ENCODE measurements at regions not wholly inside any gene's neighbourhood (a gene's known extent, or its start where the extent isn't known, plus 50 kb on each side); places are given as distances from the start of the nearest gene placed in this dataset.

GRCh38 chr1:194159941-194160340 lies 973.5 kb upstream of the B3GALT2 start:
- Mint-ChIP-seq H3K4me1 (peaks cover 0 to 10% (median 3%) of the 10 kb centered on the region in 4 donors), H3K27me3 (no peaks in the 10 kb centered on the region), H3K36me3 (peaks cover 0 to 8% (median 8%) of the 10 kb centered on the region in 3 donors), H3K27ac (no peak overlapping the region), H3K4me3 (no peak overlapping the region), H3K9me3 (peaks cover 0 to 11% (median 3%) of the 10 kb centered on the region in 9 donors)
- DNase-seq (no peak), ATAC-seq (no peak)
- POLR2A ChIA-PET: interaction anchor here (0.7 kb wide), 1 partner anchor 752 kb away, joined by 3 read pairs; no protein-coding TSS in a partner anchor

DNA sequence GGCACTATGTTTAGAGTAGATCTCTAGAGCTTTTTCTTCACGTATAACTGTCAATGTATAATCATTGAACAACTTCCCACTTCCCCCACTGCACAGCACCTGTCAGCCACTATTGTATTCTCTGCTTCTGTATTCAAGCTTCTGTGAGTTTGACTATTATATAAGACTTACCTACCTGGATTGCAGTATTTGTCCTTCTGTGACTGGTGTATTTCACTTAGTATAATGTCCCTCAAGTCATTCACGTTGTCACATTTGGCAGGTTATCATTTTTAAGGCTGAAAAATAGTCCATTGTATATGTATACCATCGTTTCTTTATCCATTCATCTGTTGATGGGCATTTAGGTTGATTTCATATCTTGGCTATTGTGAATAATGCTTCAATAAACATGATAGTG lies 969.5 kb upstream of the B3GALT2 start:
- POLR2A ChIA-PET: no interaction called here
- H3K4me1 Mint-ChIP-seq: peaks cover 2 to 10% (median 6%) of the 10 kb centered on the region in 4 donors
- ATAC-seq: no peak

GRCh38 chr1:194151056-194151455 lies 964.6 kb upstream of the B3GALT2 start:
- DNase-seq: peak in 1 of 10 donors; percentile 4
- POLR2A ChIA-PET: no interaction called here
- Mint-ChIP-seq H3K36me3 (no peaks in the 10 kb centered on the region), H3K4me3 (peak overlapping the region; percentile 35 to 81 (median 66)), H3K27me3 (no peaks in the 10 kb centered on the region), H3K9me3 (no peaks in the 10 kb centered on the region), H3K4me1 (peaks cover 2 to 12% (median 8%) of the 10 kb centered on the region in 4 donors), H3K27ac (peak overlapping the region in 5 of 10 donors; percentile 31 to 83 (median 44))
- ATAC-seq: no peak

More for the DNA sequence above, 969.5 kb upstream of the B3GALT2 start:
- DNase-seq: no peak
- H3K27ac Mint-ChIP-seq: no peak overlapping the region
- H3K36me3 Mint-ChIP-seq: peaks cover 0 to 8% (median 8%) of the 10 kb centered on the region in 3 donors
- H3K9me3 Mint-ChIP-seq: peaks cover 0 to 11% (median 3%) of the 10 kb centered on the region in 9 donors
- H3K4me3 Mint-ChIP-seq: no peak overlapping the region
- H3K27me3 Mint-ChIP-seq: no peaks in the 10 kb centered on the region

DNA sequence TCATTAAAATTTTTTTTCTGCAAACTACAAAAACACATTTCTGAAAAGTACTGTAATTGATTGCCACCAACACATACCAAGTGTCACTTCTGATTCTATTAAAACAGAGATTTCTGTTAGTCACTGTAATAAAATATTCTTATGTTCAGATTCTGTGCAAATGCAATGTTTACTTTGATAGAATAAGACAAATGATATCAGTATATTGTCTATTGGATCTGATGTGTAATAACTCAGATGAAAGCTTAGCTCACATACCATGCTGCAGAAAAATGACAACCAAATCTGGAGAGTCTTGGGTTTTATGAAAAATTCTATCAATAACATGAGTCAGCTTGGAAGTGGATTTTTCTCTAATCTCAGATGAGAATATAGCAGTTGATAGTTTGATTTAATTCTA lies 963.8 kb upstream of the B3GALT2 start:
- POLR2A ChIA-PET: no interaction called here
- no peaks in the 10 kb centered on the region for H3K27me3 Mint-ChIP-seq
- no peak overlapping the region for H3K27ac Mint-ChIP-seq
- H3K4me1 Mint-ChIP-seq: peaks cover 2 to 12% (median 8%) of the 10 kb centered on the region in 4 donors
- H3K4me3 Mint-ChIP-seq: peak overlapping the region in 1 of 10 donors; percentile 24
- no peaks in the 10 kb centered on the region for H3K36me3 Mint-ChIP-seq
- ATAC-seq: no peak
- no peaks in the 10 kb centered on the region for H3K9me3 Mint-ChIP-seq
- DNase-seq: no peak

DNA sequence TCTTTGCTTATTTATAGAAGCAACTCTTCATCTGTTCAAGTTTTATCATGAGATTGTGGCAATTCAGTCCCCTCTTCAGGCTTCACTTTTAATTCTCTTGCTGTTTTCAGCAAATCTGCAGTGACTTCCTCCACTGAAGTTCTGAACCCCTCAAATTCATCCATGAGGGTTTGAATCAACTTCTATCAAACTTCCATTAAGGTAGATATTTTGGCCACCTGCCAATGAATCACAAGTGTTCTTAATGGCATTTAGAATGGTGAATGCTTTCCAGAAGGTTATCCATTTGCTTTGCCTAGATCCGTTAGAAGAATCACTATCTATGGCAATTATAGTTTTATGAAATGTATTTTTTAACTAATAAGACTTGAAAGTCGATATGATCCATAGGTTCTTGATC lies 946.7 kb upstream of the B3GALT2 start:
- DNase-seq (no peak), ATAC-seq (no peak)
- Mint-ChIP-seq H3K27me3 (no peaks in the 10 kb centered on the region), H3K4me3 (no peak overlapping the region), H3K4me1 (peaks cover 2 to 12% (median 7%) of the 10 kb centered on the region in 4 donors), H3K36me3 (no peaks in the 10 kb centered on the region), H3K9me3 (peaks cover 0 to 4% (median 0%) of the 10 kb centered on the region in 9 donors), H3K27ac (no peak overlapping the region)
- POLR2A ChIA-PET: interaction anchor here (1.1 kb wide), 1 partner anchor 9 kb away, joined by 3 read pairs; no protein-coding TSS in a partner anchor

GRCh38 chr1:194118086-194118485 lies 931.7 kb upstream of the B3GALT2 start:
- POLR2A ChIA-PET: no interaction called here
- Mint-ChIP-seq H3K9me3 (peaks cover 0 to 3% (median 0%) of the 10 kb centered on the region in 9 donors), H3K4me1 (no peaks in the 10 kb centered on the region), H3K36me3 (peaks cover 0 to 4% (median 0%) of the 10 kb centered on the region in 3 donors), H3K4me3 (no peak overlapping the region), H3K27ac (peak overlapping the region in 1 of 10 donors; percentile 30), H3K27me3 (no peaks in the 10 kb centered on the region)
- DNase-seq: no peak
- ATAC-seq: no peak

DNA sequence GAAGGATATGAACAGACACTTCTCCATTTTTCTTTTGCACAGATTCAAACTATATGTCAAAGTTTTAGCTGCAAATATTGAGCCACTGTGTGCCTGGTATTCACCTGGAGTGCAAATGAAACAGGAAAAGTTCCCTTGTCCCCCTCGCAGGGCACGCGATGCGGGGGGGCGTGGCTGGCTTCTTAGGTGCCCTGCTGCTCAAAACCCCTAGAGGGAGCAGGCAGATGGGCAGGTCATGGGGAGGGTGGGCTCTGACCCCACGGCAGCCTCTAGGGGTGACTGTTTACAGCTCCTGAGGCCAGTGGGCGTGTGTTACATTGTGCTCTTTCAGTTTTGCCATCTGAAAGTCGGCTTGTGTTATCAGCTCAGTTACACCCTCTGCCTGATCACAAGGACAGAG lies 931.2 kb upstream of the B3GALT2 start:
- no peaks in the 10 kb centered on the region for H3K27me3 Mint-ChIP-seq
- no peak for ATAC-seq
- no peak for DNase-seq
- peaks cover 0 to 3% (median 0%) of the 10 kb centered on the region in 9 donors for H3K9me3 Mint-ChIP-seq
- H3K27ac Mint-ChIP-seq: peak overlapping the region in 1 of 10 donors; percentile 30
- POLR2A ChIA-PET: no interaction called here
- peaks cover 0 to 4% (median 0%) of the 10 kb centered on the region in 3 donors for H3K36me3 Mint-ChIP-seq
- no peaks in the 10 kb centered on the region for H3K4me1 Mint-ChIP-seq
- H3K4me3 Mint-ChIP-seq: no peak overlapping the region

DNA sequence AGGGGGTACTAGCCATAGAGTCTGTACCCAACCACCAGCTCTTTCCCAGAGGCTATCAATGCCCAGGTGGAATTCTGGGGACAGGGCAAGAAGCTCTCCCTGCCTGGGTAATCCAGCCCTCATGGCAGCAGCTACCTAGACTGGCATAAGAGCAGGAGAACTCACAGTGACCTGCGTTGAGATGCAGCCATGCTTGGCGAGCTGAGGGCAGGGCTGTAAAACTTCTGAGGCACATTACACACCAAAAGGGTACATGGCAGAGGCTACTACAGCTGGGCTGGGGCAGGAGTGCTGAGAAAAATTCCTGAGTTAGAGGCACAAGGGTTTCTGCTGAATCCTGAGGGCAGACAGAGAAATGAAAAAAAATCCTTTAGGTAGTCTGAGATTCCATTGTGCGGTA lies 927.9 kb upstream of the B3GALT2 start:
- no peaks in the 10 kb centered on the region for H3K27me3 Mint-ChIP-seq
- DNase-seq (no peak), ATAC-seq (no peak)
- H3K4me3 Mint-ChIP-seq: no peak overlapping the region
- peak overlapping the region in 2 of 10 donors; percentile 43 to 87 for H3K27ac Mint-ChIP-seq
- no peaks in the 10 kb centered on the region for H3K9me3 Mint-ChIP-seq
- no peaks in the 10 kb centered on the region for H3K4me1 Mint-ChIP-seq
- POLR2A ChIA-PET: no interaction called here
- no peaks in the 10 kb centered on the region for H3K36me3 Mint-ChIP-seq

GRCh38 chr1:194105381-194105780 lies 919.0 kb upstream of the B3GALT2 start:
- Mint-ChIP-seq H3K9me3 (no peaks in the 10 kb centered on the region), H3K27me3 (no peaks in the 10 kb centered on the region), H3K4me1 (peaks cover 2 to 14% (median 8%) of the 10 kb centered on the region in 4 donors), H3K27ac (no peak overlapping the region), H3K36me3 (no peaks in the 10 kb centered on the region), H3K4me3 (no peak overlapping the region)
- DNase-seq (no peak), ATAC-seq (no peak)
- POLR2A ChIA-PET: no interaction called here

DNA sequence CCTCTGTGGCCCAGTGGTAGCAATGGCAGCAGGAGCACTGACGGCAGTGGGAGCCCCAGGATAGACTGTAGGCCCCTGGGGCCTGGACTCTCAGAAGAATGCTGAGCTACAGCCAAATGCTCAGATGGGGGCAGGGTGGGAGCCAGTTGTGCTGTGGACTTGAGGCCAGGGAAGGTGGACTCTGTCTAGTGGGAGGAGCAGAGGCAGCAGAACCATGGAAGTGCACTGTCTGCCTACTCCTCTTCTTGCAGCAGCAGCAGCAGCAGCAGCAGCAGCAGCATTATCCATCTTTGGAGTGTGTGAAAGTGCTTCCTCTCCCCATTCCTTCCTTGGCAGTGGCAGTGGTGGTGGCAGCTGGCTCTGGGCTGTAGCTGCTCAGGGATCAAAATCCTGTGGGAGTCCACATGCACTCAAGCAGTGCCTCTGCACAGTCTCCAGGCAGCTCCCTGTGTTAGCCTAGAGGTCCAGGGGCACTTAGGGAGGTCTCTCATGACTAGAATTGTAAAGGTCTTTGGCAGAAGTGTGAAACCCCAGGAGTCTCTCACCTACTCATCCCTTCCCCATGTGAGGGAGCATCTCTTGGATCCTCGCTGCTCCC lies 917.9 kb upstream of the B3GALT2 start:
- ATAC-seq (no peak), DNase-seq (no peak)
- Mint-ChIP-seq H3K27ac (peak overlapping the region in 2 of 10 donors; percentile 35 to 54), H3K27me3 (no peaks in the 10 kb centered on the region), H3K9me3 (no peaks in the 10 kb centered on the region), H3K4me3 (no peak overlapping the region), H3K36me3 (no peaks in the 10 kb centered on the region), H3K4me1 (peaks cover 2 to 14% (median 8%) of the 10 kb centered on the region in 4 donors)
- POLR2A ChIA-PET: no interaction called here

GRCh38 chr1:194103516-194104246 lies 917.3 kb upstream of the B3GALT2 start:
- POLR2A ChIA-PET: no interaction called here
- Mint-ChIP-seq H3K4me3 (no peak overlapping the region), H3K27me3 (no peaks in the 10 kb centered on the region), H3K27ac (peak overlapping the region in 3 of 10 donors; percentile 15 to 35 (median 15)), H3K36me3 (no peaks in the 10 kb centered on the region), H3K4me1 (peaks cover 2 to 14% (median 8%) of the 10 kb centered on the region in 4 donors), H3K9me3 (no peaks in the 10 kb centered on the region)
- no peak for ATAC-seq
- no peak for DNase-seq

DNA sequence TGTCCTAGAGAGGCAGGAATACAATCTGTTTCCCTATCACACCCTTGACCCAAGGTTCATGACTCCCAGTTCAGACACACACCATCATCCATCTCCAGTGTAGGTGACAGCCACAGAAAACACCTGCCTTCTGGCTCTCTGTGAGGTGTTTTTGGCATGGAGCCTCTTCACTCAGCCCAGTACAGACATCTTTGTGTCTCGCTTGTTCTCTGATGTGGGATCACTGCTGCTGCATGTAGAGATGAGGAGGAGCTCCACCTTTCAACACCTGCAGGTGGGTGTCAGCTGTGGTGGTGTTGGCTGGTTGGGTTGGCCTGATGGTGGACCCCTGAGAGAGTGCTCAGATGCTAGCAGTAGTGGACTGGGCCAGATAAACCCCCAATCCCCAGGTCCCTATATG lies 916.7 kb upstream of the B3GALT2 start:
- H3K4me3 Mint-ChIP-seq: no peak overlapping the region
- ATAC-seq (peak in 1 of 2 donors; percentile 42), DNase-seq (no peak)
- H3K4me1 Mint-ChIP-seq: peaks cover 2 to 14% (median 8%) of the 10 kb centered on the region in 4 donors
- no peaks in the 10 kb centered on the region for H3K27me3 Mint-ChIP-seq
- POLR2A ChIA-PET: no interaction called here
- H3K36me3 Mint-ChIP-seq: no peaks in the 10 kb centered on the region
- peak overlapping the region in 2 of 10 donors; percentile 35 to 38 for H3K27ac Mint-ChIP-seq
- H3K9me3 Mint-ChIP-seq: no peaks in the 10 kb centered on the region

GRCh38 chr1:194102607-194103006 lies 916.2 kb upstream of the B3GALT2 start:
- peak overlapping the region in 1 of 10 donors; percentile 38 for H3K27ac Mint-ChIP-seq
- DNase-seq (no peak), ATAC-seq (no peak)
- POLR2A ChIA-PET: no interaction called here
- no peaks in the 10 kb centered on the region for H3K9me3 Mint-ChIP-seq
- H3K4me3 Mint-ChIP-seq: no peak overlapping the region
- peaks cover 2 to 14% (median 8%) of the 10 kb centered on the region in 4 donors for H3K4me1 Mint-ChIP-seq
- H3K36me3 Mint-ChIP-seq: no peaks in the 10 kb centered on the region
- no peaks in the 10 kb centered on the region for H3K27me3 Mint-ChIP-seq

All from naive thymus-derived CD8-positive, alpha-beta T cell (primary cell).